ENCODE measurements at regions not wholly inside any gene's neighbourhood (a gene's known extent, or its start where the extent isn't known, plus 50 kb on each side); places are given as distances from the start of the nearest gene placed in this dataset.

- intact Hi-C loops (cut with micrococcal nuclease) = no loop called here
- DNase-seq = no peak
Observed at GRCh38 chr4:4776934-4777333, 82.5 kb upstream of the MSX1 start.

DNA sequence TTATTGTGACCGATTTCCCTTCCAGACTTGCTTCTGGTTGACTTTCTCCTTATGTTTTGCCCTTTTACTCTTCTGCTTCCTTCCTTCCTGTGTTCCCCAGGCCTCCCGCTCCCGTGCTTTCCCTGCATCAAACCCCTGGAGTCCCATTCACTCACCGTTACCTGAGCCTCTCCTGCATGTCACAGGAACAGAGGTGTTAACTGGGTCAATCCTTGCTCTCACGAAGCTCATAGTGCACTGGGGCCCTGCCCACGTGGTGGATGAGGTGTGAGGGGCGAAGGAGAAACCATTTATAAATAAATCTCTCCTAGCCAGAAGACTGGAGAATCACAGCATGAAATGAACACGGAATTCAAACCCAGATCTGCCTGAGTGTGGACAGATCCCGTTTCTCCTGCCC, 83.1 kb upstream of the MSX1 start:
- no peaks in the 10 kb centered on the region for H3K36me3 ChIP-seq (ENCODE audit: control insufficient read depth, insufficient read depth, low read length)
- Mint-ChIP-seq H3K27ac (no peak overlapping the region), H3K4me3 (no peak overlapping the region), H3K27me3 (ENCODE audit: low read depth in 2 of 2) (no peaks in the 10 kb centered on the region), H3K4me1 (no peaks in the 10 kb centered on the region), H3K36me3 (no peaks in the 10 kb centered on the region), H3K9me3 (no peaks in the 10 kb centered on the region)
- intact Hi-C loops (cut with micrococcal nuclease) = no loop called here
- no peak for DNase-seq
- H3K4me1 ChIP-seq (ENCODE audit: control insufficient read depth, insufficient read depth, low read length) = no peaks in the 10 kb centered on the region
- no peak for TF ChIP-seq CTCF (IDR thresholded peaks at IDR 0.05)
- H3K4me3 ChIP-seq (ENCODE audit: low read length) = no peak overlapping the region
- no peak for ATAC-seq
- H3K27me3 ChIP-seq (ENCODE audit: control insufficient read depth, insufficient read depth, low read length) = no peaks in the 10 kb centered on the region
- no peaks in the 10 kb centered on the region for H3K9me3 ChIP-seq (ENCODE audit: control insufficient read depth, insufficient read depth, low read length)
- no peak overlapping the region for H3K27ac ChIP-seq (ENCODE audit: low read length)
- 81% methylated on average over 7 of the region's 9 CpGs for WGBS (ENCODE audit: insufficient coverage)

More at GRCh38 chr4:4776934-4777333, 82.5 kb upstream of the MSX1 start:
- peaks cover 0 to 4% of the 10 kb centered on the region in 2 donors for H3K27me3 Mint-ChIP-seq (ENCODE audit: low read depth in 2 of 2)
- H3K9me3 Mint-ChIP-seq = no peaks in the 10 kb centered on the region
- H3K4me1 Mint-ChIP-seq = no peaks in the 10 kb centered on the region
- Histone ChIP-seq H3K4me1 (ENCODE audit: control insufficient read depth, insufficient read depth, low read length) (no peaks in the 10 kb centered on the region), H3K27ac (ENCODE audit: low read length) (no peak overlapping the region), H3K36me3 (ENCODE audit: control insufficient read depth, insufficient read depth, low read length) (no peaks in the 10 kb centered on the region), H3K27me3 (ENCODE audit: control insufficient read depth, insufficient read depth, low read length) (no peaks in the 10 kb centered on the region), H3K4me3 (ENCODE audit: low read length) (no peak overlapping the region), H3K9me3 (ENCODE audit: control insufficient read depth, insufficient read depth, low read length) (no peaks in the 10 kb centered on the region)
- TF ChIP-seq CTCF (IDR thresholded peaks at IDR 0.05) = no peak
- no peak overlapping the region for H3K27ac Mint-ChIP-seq
- H3K4me3 Mint-ChIP-seq = no peak overlapping the region
- WGBS (ENCODE audit: insufficient coverage) = 90% methylated on average over 7 of the region's 7 CpGs
- H3K36me3 Mint-ChIP-seq = no peaks in the 10 kb centered on the region
- ATAC-seq = no peak

DNA sequence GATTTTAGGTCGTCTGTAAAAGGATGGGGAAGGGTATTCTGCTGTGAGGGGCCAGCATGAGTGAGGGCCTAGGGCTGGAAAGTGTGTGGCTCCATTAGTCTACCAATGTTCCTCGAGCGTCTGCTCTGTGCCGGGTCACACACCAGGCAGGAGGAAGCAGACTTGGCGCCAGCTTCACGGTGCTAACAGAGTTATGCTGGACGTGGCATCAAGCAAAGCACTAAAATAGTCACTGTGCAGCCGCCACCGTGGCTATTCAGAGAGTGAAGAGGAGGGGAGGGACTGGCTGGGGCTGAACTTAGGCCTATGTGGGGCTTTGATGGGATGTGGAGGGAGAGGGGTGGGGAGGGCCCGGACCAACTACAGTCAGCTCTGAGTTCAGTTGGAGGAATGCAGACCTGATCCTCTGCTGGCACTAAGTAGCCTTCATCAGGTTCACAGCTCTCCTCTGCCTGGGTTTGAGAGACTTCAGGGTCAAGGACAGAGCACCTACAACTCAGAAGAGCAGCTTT, 83.9 kb upstream of the MSX1 start:
- no peaks in the 10 kb centered on the region for H3K4me1 ChIP-seq (ENCODE audit: control insufficient read depth, insufficient read depth, low read length)
- no peak for ATAC-seq
- DNase-seq = no peak
- TF ChIP-seq CTCF (IDR thresholded peaks at IDR 0.05) = no peak
- Mint-ChIP-seq H3K27ac (no peak overlapping the region), H3K36me3 (no peaks in the 10 kb centered on the region), H3K27me3 (ENCODE audit: low read depth in 2 of 2) (no peaks in the 10 kb centered on the region), H3K4me1 (no peaks in the 10 kb centered on the region), H3K9me3 (no peaks in the 10 kb centered on the region), H3K4me3 (no peak overlapping the region)
- intact Hi-C loops (cut with micrococcal nuclease) = no loop called here
- no peaks in the 10 kb centered on the region for H3K27me3 ChIP-seq (ENCODE audit: control insufficient read depth, insufficient read depth, low read length)
- 79% methylated on average over 10 of the region's 10 CpGs for WGBS (ENCODE audit: insufficient coverage)
- H3K9me3 ChIP-seq (ENCODE audit: control insufficient read depth, insufficient read depth, low read length) = no peaks in the 10 kb centered on the region
- no peak overlapping the region for H3K27ac ChIP-seq (ENCODE audit: low read length)
- no peaks in the 10 kb centered on the region for H3K36me3 ChIP-seq (ENCODE audit: control insufficient read depth, insufficient read depth, low read length)
- H3K4me3 ChIP-seq (ENCODE audit: low read length) = no peak overlapping the region

- no peaks in the 10 kb centered on the region for H3K36me3 Mint-ChIP-seq
- Histone ChIP-seq H3K9me3 (ENCODE audit: control insufficient read depth, insufficient read depth, low read length) (no peaks in the 10 kb centered on the region), H3K27ac (ENCODE audit: low read length) (no peak overlapping the region), H3K36me3 (ENCODE audit: control insufficient read depth, insufficient read depth, low read length) (no peaks in the 10 kb centered on the region), H3K27me3 (ENCODE audit: control insufficient read depth, insufficient read depth, low read length) (no peaks in the 10 kb centered on the region), H3K4me1 (ENCODE audit: control insufficient read depth, insufficient read depth, low read length) (no peaks in the 10 kb centered on the region), H3K4me3 (ENCODE audit: low read length) (no peak overlapping the region)
- ATAC-seq = no peak
- no peak for TF ChIP-seq CTCF (IDR thresholded peaks at IDR 0.05)
- no peaks in the 10 kb centered on the region for H3K9me3 Mint-ChIP-seq
- no peak overlapping the region for H3K27ac Mint-ChIP-seq
- H3K4me3 Mint-ChIP-seq = no peak overlapping the region
- H3K27me3 Mint-ChIP-seq (ENCODE audit: low read depth in 2 of 2) = no peaks in the 10 kb centered on the region
- intact Hi-C loops (cut with micrococcal nuclease) = no loop called here
- no peaks in the 10 kb centered on the region for H3K4me1 Mint-ChIP-seq
- DNase-seq = no peak
- WGBS (ENCODE audit: insufficient coverage) = 85% methylated on average over 6 of the region's 6 CpGs
Observed at GRCh38 chr4:4772534-4772933, 86.9 kb upstream of the MSX1 start.
